GM12865 (cell line): ENCODE measurements at regions not wholly inside any gene's neighbourhood (a gene's known extent, or its start where the extent isn't known, plus 50 kb on each side); places are given as distances from the start of the nearest gene placed in this dataset.

Experiments
- DNase-seq: peaks from one replicate; pipeline ENCODE4 v3.0.0; 2010; ENCODE audit warnings: low read depth
- H3K4me3 ChIP-seq: 2 replicates; pipeline ENCODE4 v1.5.1; 2011; ENCODE audit warnings: mild to moderate bottlenecking, low read depth, low read length, control low read depth
- TF ChIP-seq, protein P1 (sequence below): IDR thresholded peaks from 2 replicates; pipeline ENCODE4 v1.5.1; 2011; ENCODE audit warnings: low read length, control low read depth, low read depth, inconsistent platforms; ENCODE audit not compliant: insufficient read depth; ENCODE audit errors: missing control alignments

DNA sequence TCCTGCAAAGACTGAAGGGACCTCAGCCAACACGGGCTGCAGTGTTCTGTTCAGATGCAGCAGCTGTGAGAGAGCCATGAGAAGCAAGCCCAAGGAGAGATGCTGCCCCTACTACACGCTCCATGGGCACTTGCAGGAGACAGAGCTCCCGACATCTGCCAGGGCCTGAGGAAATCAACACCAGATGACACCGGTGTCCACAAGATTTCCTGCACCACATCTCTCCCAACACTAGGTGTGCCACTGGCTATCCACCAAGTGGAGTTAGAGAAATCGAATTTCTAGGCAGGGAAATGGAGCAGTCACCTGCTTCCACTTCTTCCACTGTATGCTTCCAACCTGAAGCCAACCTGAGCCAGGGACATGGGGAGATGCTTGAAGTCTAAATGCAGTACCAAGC is 445.3 kb downstream of the RWDD3 start:
- no peak overlapping the region for H3K4me3 ChIP-seq
- TF ChIP-seq, protein P1, sequence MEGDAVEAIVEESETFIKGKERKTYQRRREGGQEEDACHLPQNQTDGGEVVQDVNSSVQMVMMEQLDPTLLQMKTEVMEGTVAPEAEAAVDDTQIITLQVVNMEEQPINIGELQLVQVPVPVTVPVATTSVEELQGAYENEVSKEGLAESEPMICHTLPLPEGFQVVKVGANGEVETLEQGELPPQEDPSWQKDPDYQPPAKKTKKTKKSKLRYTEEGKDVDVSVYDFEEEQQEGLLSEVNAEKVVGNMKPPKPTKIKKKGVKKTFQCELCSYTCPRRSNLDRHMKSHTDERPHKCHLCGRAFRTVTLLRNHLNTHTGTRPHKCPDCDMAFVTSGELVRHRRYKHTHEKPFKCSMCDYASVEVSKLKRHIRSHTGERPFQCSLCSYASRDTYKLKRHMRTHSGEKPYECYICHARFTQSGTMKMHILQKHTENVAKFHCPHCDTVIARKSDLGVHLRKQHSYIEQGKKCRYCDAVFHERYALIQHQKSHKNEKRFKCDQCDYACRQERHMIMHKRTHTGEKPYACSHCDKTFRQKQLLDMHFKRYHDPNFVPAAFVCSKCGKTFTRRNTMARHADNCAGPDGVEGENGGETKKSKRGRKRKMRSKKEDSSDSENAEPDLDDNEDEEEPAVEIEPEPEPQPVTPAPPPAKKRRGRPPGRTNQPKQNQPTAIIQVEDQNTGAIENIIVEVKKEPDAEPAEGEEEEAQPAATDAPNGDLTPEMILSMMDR = no peak
- no peak for DNase-seq

DNA sequence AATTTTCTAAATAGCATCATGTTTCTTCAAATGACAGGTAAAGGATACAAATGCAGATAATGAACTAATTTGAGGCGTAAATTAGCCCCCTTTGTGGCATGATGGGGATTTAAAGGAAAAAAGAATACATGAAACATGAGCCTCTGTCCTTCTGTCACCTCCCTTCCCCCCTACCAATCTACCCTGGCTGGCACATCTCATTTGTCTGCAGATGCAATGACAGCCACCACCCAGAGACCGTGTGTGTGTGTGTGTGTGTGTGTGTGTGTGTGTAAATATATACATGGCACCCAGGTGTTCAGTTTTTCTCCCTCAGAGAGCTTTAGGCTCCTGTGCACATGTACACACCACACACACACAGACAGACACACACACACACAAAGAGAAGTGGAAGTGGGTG is 451.1 kb downstream of the RWDD3 start:
- TF ChIP-seq, protein P1 = no peak
- no peak overlapping the region for H3K4me3 ChIP-seq
- DNase-seq = no peak

DNA sequence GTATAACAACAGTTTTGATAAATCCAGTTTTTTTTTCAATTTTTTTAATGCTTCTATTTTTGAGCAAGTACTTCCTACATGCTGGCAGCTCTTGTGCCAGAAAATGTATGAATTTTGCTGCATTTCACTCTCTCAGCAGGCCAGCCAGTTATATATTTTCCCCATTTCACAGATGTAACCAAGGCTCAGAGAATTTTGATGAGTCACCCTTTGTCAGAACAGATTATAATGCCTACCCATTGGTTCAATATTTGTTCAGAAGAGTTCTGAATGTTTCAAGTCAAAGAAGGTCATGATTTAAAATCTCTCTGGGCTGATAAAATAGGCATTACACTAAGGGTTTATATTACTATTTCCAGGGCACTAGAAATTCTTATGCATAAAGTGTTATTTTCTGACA is 452.2 kb downstream of the RWDD3 start:
- TF ChIP-seq, protein P1 = no peak
- no peak overlapping the region for H3K4me3 ChIP-seq
- no peak for DNase-seq

DNA sequence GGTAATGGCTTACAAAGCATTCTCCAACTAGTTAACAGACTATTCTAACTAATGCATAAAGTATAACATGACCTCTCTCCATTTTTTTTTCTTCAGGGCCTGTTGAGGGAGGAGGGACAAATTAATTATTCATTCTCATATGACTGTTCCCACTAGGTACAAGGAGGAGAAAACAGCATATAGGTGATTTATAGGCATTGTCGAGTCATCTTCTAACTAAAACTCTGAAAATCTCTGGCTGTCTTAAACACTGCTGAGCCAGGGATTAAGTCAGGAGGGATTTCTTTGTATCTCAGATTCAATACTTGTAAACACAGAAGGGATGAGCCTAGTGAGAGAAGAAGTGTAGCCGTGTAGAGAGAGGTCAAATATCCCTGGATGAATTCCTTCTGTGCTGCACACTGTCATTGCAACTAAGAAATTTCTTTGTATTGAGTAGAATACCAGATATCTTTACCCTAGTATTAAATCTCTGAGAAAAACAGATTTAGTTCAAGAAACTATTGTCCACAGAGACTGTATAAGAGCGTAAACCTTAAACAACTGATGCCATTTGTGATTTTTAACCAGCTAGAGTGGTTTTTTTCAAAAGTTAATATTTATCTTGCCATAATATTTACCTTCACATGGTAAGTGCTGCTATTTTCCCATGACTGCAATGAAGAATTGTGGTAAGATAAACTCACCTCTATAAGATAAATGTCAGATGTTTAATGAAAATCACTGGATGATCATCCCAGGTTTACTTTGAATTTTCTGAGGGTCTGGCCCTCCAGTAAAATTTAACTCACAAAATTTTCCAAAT is 465.3 kb downstream of the RWDD3 start:
- TF ChIP-seq, protein P1 = no peak
- H3K4me3 ChIP-seq = no peak overlapping the region
- no peak for DNase-seq

DNA sequence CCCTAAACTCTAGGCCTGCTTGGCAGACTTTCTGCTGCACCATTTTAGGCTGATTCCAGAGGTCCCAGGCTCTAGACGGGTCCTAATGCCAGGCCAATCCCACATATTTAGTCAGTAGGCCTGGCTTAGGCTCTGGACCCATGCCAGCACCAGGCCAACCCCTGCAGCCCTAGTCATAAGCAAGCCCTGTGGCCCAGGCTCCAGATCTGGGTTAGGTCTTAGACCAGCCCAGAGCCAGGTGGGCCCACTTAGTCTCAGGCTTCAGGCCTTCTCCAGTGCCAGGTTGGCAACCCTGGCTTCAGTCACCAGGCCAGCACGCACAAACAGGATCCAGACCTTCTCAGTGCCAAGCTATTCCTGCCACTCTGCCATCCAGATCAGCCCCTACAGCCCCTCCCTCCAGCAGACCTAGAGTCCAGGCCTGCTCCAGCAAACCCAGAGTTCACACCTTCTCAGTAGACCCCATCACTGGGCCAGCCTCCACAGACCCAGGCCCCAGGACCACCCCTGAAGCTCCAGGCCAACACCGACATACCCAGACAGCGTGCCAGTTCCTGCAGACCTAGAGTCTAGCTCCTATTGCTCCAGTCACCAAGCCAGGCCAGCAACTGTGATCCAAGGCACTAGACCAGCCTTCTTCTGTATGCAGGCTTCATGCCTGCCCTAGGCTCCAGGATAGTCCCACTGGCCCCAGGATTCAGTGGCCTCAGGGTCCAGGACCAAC is 467.6 kb downstream of the RWDD3 start:
- H3K4me3 ChIP-seq = no peak overlapping the region
- no peak for DNase-seq
- TF ChIP-seq, protein P1 = no peak

DNA sequence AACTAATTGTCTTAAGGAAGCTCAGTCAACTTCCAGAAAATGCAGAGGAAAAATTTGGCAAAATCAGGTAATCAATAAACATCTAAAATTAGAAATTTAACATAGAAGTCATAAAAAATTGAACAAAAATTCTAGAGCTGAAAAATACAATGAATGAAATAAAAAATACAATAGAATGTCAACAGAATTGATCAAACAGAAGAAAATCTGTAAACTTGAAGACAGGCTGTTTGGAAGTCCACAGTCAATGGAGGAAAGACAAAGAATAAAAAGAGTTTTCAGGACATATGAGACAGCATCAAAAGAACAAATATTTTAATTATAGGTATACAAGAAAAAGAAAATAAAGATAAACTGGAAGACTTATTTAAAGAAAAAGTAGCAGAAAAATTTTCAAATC is 469.0 kb downstream of the RWDD3 start:
- TF ChIP-seq, protein P1 = no peak
- DNase-seq = no peak
- no peak overlapping the region for H3K4me3 ChIP-seq
